LNCAP (cell line): ENCODE measurements at regions not wholly inside any gene's neighbourhood (a gene's known extent, or its start where the extent isn't known, plus 50 kb on each side); places are given as distances from the start of the nearest gene placed in this dataset.

Experiments
- CTCF ChIP-seq: fragments of 450-650 bp; IDR thresholded peaks from 2 replicates; pipeline ENCODE4 v1.5.1; 2017; ENCODE audit warnings: mild to moderate bottlenecking

- TF ChIP-seq CTCF, result no peak
Measured at GRCh38 chr2:53148221-53148620, 619.4 kb upstream of the CHAC2 start.

GRCh38 chr2:53131416-53131815 is 636.2 kb upstream of the CHAC2 start:
- no peak for TF ChIP-seq CTCF

GRCh38 chr2:53130441-53130943 is 637.1 kb upstream of the CHAC2 start:
- TF ChIP-seq CTCF, result no peak

GRCh38 chr2:53129851-53130250 is 637.8 kb upstream of the CHAC2 start:
- TF ChIP-seq CTCF, result no peak

- no peak for TF ChIP-seq CTCF
Measured at GRCh38 chr2:53127061-53127650, 640.4 kb upstream of the CHAC2 start.

GRCh38 chr2:53114991-53115390 is 652.6 kb upstream of the CHAC2 start:
- TF ChIP-seq CTCF, result no peak

- no peak for TF ChIP-seq CTCF
Measured at GRCh38 chr2:53114582-53114981, 653.0 kb upstream of the CHAC2 start.

- no peak for TF ChIP-seq CTCF
Measured at GRCh38 chr2:53111406-53111805, 656.2 kb upstream of the CHAC2 start.
